ENCODE measurements at regions not wholly inside any gene's neighbourhood (a gene's known extent, or its start where the extent isn't known, plus 50 kb on each side); places are given as distances from the start of the nearest gene placed in this dataset.

DNA sequence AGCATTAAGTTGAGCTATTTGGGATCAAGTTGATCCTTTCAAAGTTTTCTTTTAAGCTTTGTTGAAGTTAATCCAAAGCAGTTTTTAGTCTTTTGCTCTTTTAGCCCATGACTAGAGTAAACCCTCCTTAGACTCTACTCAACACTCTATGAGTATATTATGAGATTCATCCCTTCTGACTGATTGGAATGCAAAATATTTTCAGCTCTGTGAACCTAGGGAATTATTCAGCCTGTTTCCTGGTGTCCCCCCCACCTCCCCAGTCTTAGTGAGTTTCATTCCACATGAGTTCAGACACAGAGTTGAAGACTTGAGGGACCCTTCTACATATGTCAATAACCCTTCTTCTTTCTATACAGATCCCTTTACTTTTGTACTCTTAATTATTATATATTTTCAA lies 413.7 kb downstream of the RFPL4B start:
- no peak for DNase-seq (ENCODE audit: low spot score)
- Histone ChIP-seq H3K4me3 (no peak overlapping the region), H3K27ac (no peak overlapping the region)
- TF ChIP-seq, protein P1, sequence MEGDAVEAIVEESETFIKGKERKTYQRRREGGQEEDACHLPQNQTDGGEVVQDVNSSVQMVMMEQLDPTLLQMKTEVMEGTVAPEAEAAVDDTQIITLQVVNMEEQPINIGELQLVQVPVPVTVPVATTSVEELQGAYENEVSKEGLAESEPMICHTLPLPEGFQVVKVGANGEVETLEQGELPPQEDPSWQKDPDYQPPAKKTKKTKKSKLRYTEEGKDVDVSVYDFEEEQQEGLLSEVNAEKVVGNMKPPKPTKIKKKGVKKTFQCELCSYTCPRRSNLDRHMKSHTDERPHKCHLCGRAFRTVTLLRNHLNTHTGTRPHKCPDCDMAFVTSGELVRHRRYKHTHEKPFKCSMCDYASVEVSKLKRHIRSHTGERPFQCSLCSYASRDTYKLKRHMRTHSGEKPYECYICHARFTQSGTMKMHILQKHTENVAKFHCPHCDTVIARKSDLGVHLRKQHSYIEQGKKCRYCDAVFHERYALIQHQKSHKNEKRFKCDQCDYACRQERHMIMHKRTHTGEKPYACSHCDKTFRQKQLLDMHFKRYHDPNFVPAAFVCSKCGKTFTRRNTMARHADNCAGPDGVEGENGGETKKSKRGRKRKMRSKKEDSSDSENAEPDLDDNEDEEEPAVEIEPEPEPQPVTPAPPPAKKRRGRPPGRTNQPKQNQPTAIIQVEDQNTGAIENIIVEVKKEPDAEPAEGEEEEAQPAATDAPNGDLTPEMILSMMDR (IDR thresholded peaks at IDR 0.05): no peak

DNA sequence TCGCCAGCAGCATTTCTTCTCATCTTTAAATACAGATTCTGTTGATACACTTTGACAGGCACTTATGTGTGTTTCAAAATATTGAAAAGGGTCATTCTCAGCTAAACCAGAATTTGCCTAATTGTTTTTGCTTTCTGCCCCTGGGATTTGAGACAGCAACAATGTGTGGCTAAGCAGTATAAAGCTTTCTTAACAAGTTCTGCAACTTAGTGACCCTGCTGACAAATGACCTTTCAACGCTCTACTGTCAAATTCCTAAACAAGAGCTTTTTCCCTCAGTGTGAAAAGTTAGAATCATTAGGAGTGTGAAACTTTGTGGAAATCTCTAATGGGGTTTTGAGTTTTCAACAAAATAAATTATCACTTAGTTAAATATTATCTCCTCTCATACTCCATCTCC lies 414.6 kb downstream of the RFPL4B start:
- no peak overlapping the region for H3K27ac ChIP-seq
- no peak for DNase-seq (ENCODE audit: low spot score)
- H3K4me3 ChIP-seq: no peak overlapping the region
- TF ChIP-seq, protein P1 (IDR thresholded peaks at IDR 0.05): no peak

DNA sequence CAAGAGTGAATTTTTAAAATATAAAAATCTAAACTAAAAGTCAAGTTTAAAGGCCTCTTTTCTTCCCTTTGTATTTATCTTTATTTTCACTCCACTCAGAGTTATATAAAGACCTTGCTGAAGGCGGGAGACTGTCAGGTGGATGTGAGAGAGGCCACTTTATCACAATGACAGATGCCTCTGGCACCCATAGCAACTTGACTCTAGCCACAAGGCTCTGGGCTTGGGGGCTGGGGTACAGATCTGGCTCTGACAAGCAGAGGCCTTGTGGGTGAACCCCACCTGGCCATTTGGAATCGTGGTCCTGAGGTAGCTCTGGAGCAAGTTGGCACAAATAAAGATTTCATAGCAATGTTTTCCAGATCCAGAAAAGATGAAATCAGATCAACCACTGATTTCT lies 417.2 kb downstream of the RFPL4B start:
- TF ChIP-seq, protein P1 (IDR thresholded peaks at IDR 0.05): no peak
- no peak for DNase-seq (ENCODE audit: low spot score)
- Histone ChIP-seq H3K27ac (no peak overlapping the region), H3K4me3 (no peak overlapping the region)

DNA sequence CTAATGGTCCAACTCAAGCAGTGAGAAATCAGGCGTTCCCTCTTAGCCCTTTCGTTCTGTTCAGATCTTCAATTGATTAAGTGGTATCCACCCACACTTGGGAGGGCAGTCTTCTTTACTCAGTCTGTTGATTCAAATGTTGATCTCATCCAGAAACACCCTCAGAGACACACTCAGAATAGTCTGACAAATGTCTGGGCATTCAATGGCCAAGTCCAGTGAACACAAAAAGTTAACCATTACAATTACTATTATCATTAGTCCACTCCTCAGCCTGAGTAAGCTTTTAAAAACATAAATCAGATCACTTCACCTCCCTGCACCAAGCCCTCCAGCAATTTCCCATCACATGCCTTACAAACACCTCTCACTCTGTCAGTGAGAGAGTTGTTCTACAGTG lies 423.2 kb downstream of the RFPL4B start:
- H3K27ac ChIP-seq: no peak overlapping the region
- DNase-seq (ENCODE audit: low spot score): no peak
- no peak overlapping the region for H3K4me3 ChIP-seq
- TF ChIP-seq, protein P1 (IDR thresholded peaks at IDR 0.05): no peak

DNA sequence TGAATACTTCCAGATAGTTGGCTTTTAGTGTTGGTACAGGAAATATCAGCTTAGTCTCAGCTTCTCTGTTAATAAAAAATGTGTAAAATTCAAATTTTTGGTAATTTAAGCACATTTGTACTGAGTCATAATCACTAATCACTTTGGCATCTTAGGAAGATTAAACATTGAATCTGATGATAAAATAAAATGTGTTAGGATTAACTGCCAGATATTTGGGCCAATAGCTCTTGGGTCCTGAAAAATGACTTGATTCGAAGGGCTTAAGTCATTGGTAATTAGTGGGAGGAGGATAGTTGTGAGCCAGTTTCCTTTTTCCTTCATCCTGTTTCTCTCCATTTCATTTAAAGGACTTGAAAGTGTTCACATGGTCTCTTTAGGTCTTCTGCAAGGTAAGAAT lies 426.1 kb downstream of the RFPL4B start:
- TF ChIP-seq, protein P1 (IDR thresholded peaks at IDR 0.05): no peak
- DNase-seq (ENCODE audit: low spot score): no peak
- Histone ChIP-seq H3K4me3 (no peak overlapping the region), H3K27ac (no peak overlapping the region)

DNA sequence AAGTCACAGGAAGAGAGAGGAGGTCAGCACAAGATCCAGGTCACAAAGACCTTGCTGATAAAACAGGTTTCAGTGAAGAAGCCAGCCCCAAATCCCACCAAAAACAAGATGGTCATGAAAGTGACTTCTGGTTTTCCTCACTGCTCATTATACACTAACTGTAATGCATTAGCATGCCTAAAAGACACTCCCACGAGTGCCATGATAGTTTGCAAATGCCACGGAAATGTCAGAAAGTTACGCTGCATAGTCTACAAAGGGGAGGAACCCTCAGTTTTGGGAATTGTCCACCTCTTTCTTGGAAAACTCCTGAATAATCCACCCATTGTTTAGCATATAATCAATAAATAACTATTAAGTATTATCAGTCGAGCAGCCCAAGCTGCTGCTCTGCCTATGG lies 427.2 kb downstream of the RFPL4B start:
- no peak for DNase-seq (ENCODE audit: low spot score)
- Histone ChIP-seq H3K4me3 (no peak overlapping the region), H3K27ac (no peak overlapping the region)
- TF ChIP-seq, protein P1 (IDR thresholded peaks at IDR 0.05): no peak

DNA sequence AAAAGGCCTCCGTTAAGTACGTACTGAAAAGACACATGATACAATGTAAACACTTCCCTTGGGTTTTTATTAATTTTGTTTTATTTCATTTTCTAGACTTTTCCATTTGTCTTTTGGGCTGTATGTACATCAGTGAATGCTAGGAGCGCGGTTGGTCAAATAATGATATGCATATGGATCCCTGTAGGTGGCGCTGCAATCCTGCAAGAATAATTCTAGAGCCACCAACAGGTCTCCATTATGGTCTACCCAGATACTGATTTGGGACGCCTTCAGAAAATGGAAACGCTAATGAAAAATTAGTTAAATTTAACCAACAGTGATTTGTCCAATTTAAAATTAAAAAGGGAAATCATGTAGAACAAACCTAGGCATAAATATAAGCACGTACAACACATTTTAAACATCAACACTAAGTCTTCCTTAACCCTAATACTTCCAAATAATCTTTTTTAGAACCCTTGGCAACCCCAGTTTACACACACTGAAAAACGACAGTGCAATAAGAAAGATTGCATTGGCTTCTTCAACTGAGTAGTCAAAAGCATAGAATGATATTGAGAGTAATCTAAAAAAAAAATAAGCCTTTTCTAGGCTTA lies 433.5 kb downstream of the RFPL4B start:
- no peak overlapping the region for H3K4me3 ChIP-seq
- TF ChIP-seq, protein P1 (IDR thresholded peaks at IDR 0.05): peak; percentile 59
- no peak for DNase-seq (ENCODE audit: low spot score)
- no peak overlapping the region for H3K27ac ChIP-seq
